IMR-90 (cell line): ENCODE measurements at regions not wholly inside any gene's neighbourhood (a gene's known extent, or its start where the extent isn't known, plus 50 kb on each side); places are given as distances from the start of the nearest gene placed in this dataset.

ENCODE experiments used
- ATAC-seq: fragments of 200-7000 bp; cut with Tn5 transposase; 2 replicates; pipeline ENCODE4 v1.9.1; 2020; ENCODE audit warnings: low read depth, mild to moderate bottlenecking, moderate library complexity
- BruUV-seq: library from RNA; stranded (reverse); fragments of 400-500 nt; replicated peaks from 2 replicates; lab custom pipeline; 2021; lab: Mats Ljungman, UMichigan
- CTCF ChIA-PET: fragments of 300-600 bp; formaldehyde crosslinking; extraction: SDS; loops from one replicate; lab custom pipeline; 2021; ENCODE audit warnings: antibody characterized with exemption; lab: Yijun Ruan, JAX
- POLR2A ChIA-PET: fragments of 300-600 bp; sonication (Branson Sonifier 250); formaldehyde crosslinking; loops from one replicate; lab custom pipeline; 2022; ENCODE audit warnings: antibody characterized with exemption; ENCODE audit not compliant: unreplicated experiment; lab: Charles Lee
- DNase-seq: peaks from one replicate; pipeline ENCODE4 v3.0.0; 2013
- H2AFZ ChIP-seq: replicated peaks from 2 replicates; pipeline ENCODE3; 2013; ENCODE audit warnings: low read length, mild to moderate bottlenecking; ENCODE audit not compliant: poor library complexity
- H2AK5ac ChIP-seq: 2 replicates; pipeline ENCODE4 v1.6.1; 2013; ENCODE audit warnings: low read depth, low read length, inconsistent platforms
- H2AK9ac ChIP-seq: replicated peaks from 2 replicates; pipeline ENCODE3; 2013; ENCODE audit warnings: mild to moderate bottlenecking, low read depth, low read length, moderate library complexity; ENCODE audit not compliant: poor library complexity
- H2BK120ac ChIP-seq: 2 replicates; pipeline ENCODE4 v1.6.1; 2013; ENCODE audit warnings: low read depth, low read length, inconsistent platforms
- H2BK15ac ChIP-seq: 3 replicates; pipeline ENCODE4 v1.6.1; 2013; ENCODE audit warnings: low read depth, low read length, inconsistent platforms
- H2BK20ac ChIP-seq: 2 replicates; pipeline ENCODE4 v1.6.1; 2013; ENCODE audit warnings: low read depth, mild to moderate bottlenecking, inconsistent platforms, low read length, moderate library complexity
- H2BK5ac ChIP-seq: 2 replicates; pipeline ENCODE4 v1.6.1; 2013; ENCODE audit warnings: mild to moderate bottlenecking, low read depth, low read length, inconsistent platforms; ENCODE audit not compliant: poor library complexity, severe bottlenecking
- H3K14ac ChIP-seq: replicated peaks from 2 replicates; pipeline ENCODE4 v1.6.1; 2013; ENCODE audit warnings: low read depth, low read length, inconsistent platforms
- H3K18ac ChIP-seq: 2 replicates; pipeline ENCODE4 v1.6.1; 2013; ENCODE audit warnings: low read depth, low read length, control low read depth
- H3K23ac ChIP-seq: 2 replicates; pipeline ENCODE4 v1.6.1; 2013; ENCODE audit warnings: low read depth, low read length, inconsistent platforms
- H3K27ac ChIP-seq: 2 replicates; pipeline ENCODE4 v1.5.1; 2013; ENCODE audit warnings: mild to moderate bottlenecking, control low read depth, low read length; ENCODE audit not compliant: insufficient read depth
- H3K27me3 ChIP-seq: 2 replicates; pipeline ENCODE4 v1.6.1; 2013; ENCODE audit warnings: low read length; ENCODE audit not compliant: control insufficient read depth, insufficient read depth
- H3K36me3 ChIP-seq: 2 replicates; pipeline ENCODE4 v1.6.1; 2013; ENCODE audit warnings: low read length, mixed read lengths; ENCODE audit not compliant: control insufficient read depth, insufficient read depth
- H3K4ac ChIP-seq: 2 replicates; pipeline ENCODE4 v1.6.1; 2013; ENCODE audit warnings: low read depth, low read length, inconsistent platforms
- H3K4me1 ChIP-seq: 2 replicates; pipeline ENCODE4 v1.6.1; 2013; ENCODE audit warnings: low read length, mixed read lengths; ENCODE audit not compliant: control insufficient read depth, insufficient read depth
- H3K4me2 ChIP-seq: 2 replicates; pipeline ENCODE4 v1.6.1; 2013; ENCODE audit warnings: low read depth, mild to moderate bottlenecking, control low read depth, low read length, moderate library complexity
- H3K4me3 ChIP-seq: 2 replicates; pipeline ENCODE4 v1.5.1; 2013; ENCODE audit warnings: low read depth, mild to moderate bottlenecking, control low read depth, low read length, moderate library complexity; ENCODE audit not compliant: insufficient read depth
- H3K56ac ChIP-seq: 2 replicates; pipeline ENCODE4 v1.6.1; 2013; ENCODE audit warnings: low read length, inconsistent platforms; ENCODE audit not compliant: insufficient read depth; ENCODE audit errors: extremely low read depth
- H3K79me1 ChIP-seq, 2 experiments: 2 replicates each; pipeline ENCODE4 v1.6.1; 2013; ENCODE audit warnings: low read length in 2 of 2, inconsistent platforms in 1 of 2, low read depth in 1 of 2
- H3K9ac ChIP-seq: 2 replicates; pipeline ENCODE4 v1.6.1; 2013; ENCODE audit warnings: low read depth, low read length, control low read depth
- H3K9me1 ChIP-seq: 2 replicates; pipeline ENCODE4 v1.6.1; 2013; ENCODE audit warnings: low read length, inconsistent platforms; ENCODE audit not compliant: insufficient read depth
- H3K9me3 ChIP-seq: 2 replicates; pipeline ENCODE4 v1.6.1; 2013; ENCODE audit warnings: low read length; ENCODE audit not compliant: control insufficient read depth, insufficient read depth
- H4K20me1 ChIP-seq: 2 replicates; pipeline ENCODE4 v1.6.1; 2013; ENCODE audit warnings: low read length, inconsistent platforms; ENCODE audit not compliant: insufficient read depth
- H4K5ac ChIP-seq: 2 replicates; pipeline ENCODE4 v1.6.1; 2013; ENCODE audit warnings: mild to moderate bottlenecking, low read depth, low read length, control low read depth
- H4K8ac ChIP-seq, 2 experiments: 2 replicates each; pipeline ENCODE4 v1.6.1; 2013; ENCODE audit warnings: low read depth in 2 of 2, low read length in 2 of 2, control low read depth in 1 of 2, inconsistent platforms in 1 of 2
- H4K91ac ChIP-seq: 2 replicates; pipeline ENCODE4 v1.6.1; 2013; ENCODE audit warnings: low read depth, low read length, inconsistent platforms; ENCODE audit not compliant: insufficient read depth
- MAFK ChIP-seq: IDR thresholded peaks from 2 replicates; pipeline ENCODE4 v1.6.1; 2012; ENCODE audit warnings: low read depth, low read length, improper control_type of control experiment
- RAD21 ChIP-seq: IDR thresholded peaks from 2 replicates; pipeline ENCODE4 v1.6.1; 2012; ENCODE audit warnings: low read length, improper control_type of control experiment
- WGBS, 2 experiments: methylation state at CpG; one replicate each; pipeline versions ENCODE4 v1.1.5 to v1.1.7; 2013; ENCODE audit warnings: missing lambda C conversion rate in 2 of 2; ENCODE audit not compliant: insufficient read length in 1 of 2; ENCODE audit errors: extremely low coverage in 2 of 2; 5-methylcytosine and 5-hydroxymethylcytosine counted together
- dilution Hi-C: fragments of 300-500 bp; cut with HindIII; formaldehyde crosslinking; loops from one replicate; pipeline ENCODE4 v1.14.3; 2018; ENCODE audit warnings: low sequenced_read_pairs; ENCODE audit not compliant: unreplicated experiment
- in situ Hi-C: fragments of 300-500 bp; cut with MboI; formaldehyde crosslinking; loops from 3 replicates; pipeline ENCODE4 v1.14.3; 2019; ENCODE audit warnings: low sequenced_read_pairs, inconsistent platforms, mixed read lengths
- intact Hi-C: fragments of 100-400 bp; cut with micrococcal nuclease; formaldehyde crosslinking; loops from 2 replicates; pipeline ENCODE4 v1.10.0; 2022

DNA sequence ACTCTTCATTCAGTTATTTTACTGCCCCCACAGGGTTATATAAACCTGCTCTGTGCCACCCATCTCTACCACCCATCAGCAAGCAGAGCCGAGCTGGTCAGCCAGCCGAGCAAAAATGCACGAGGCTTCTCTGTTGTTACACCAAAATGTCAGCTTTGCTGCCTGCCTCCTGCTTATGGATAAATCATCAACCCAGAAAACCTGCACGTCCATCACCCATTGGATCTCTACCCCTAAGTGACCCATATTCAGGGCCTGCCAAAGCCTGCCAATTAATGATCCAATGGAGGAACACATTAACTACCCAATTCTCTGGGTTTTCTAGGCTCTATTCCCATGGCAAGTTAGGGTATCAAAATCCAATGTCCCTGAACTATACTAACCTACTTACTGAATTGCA is 365.5 kb upstream of the ACVR2A start:
- H3K9me3 ChIP-seq: no peaks in the 10 kb centered on the region
- H2AK5ac ChIP-seq: no peak overlapping the region

More for the DNA sequence above, 365.5 kb upstream of the ACVR2A start:
- in situ Hi-C loops (no loop called here), dilution Hi-C loops (no loop called here), intact Hi-C loops (no loop called here)
- DNase-seq: no peak
- H2BK15ac ChIP-seq: no peak overlapping the region
- no peak for TF ChIP-seq RAD21
- no peak for TF ChIP-seq MAFK
- H2BK20ac ChIP-seq: no peak overlapping the region
- no peaks in the 10 kb centered on the region for H3K79me1 ChIP-seq
- no peak overlapping the region for H3K9ac ChIP-seq
- no peak overlapping the region for H4K8ac ChIP-seq
- POLR2A ChIA-PET: no interaction called here
- no peak overlapping the region for H3K18ac ChIP-seq
- BruUV-seq: no TSS peak
- H4K91ac ChIP-seq: no peak overlapping the region
- H3K4me2 ChIP-seq: no peak overlapping the region
- H3K9me1 ChIP-seq: no peaks in the 10 kb centered on the region
- ATAC-seq: no peak
- no peak overlapping the region for H3K14ac ChIP-seq
- H4K5ac ChIP-seq: no peak overlapping the region
- H4K20me1 ChIP-seq: no peaks in the 10 kb centered on the region
- no peak overlapping the region for H3K4ac ChIP-seq
- H3K4me3 ChIP-seq: no peak overlapping the region
- no CpG with 5 or more reads among the region's 4 CpGs for WGBS, 2 experiments
- H3K23ac ChIP-seq: no peak overlapping the region
- no peak overlapping the region for H2BK5ac ChIP-seq
- CTCF ChIA-PET: no interaction called here
- no peaks in the 10 kb centered on the region for H3K36me3 ChIP-seq
- H3K27ac ChIP-seq: no peak overlapping the region
- no peak overlapping the region for H3K56ac ChIP-seq
- no peak overlapping the region for H2AK9ac ChIP-seq
- H2BK120ac ChIP-seq: no peak overlapping the region
- H3K27me3 ChIP-seq: no peaks in the 10 kb centered on the region
- no peaks in the 10 kb centered on the region for H3K4me1 ChIP-seq
- no peak overlapping the region for H2AFZ ChIP-seq
